H1 (cell line): ENCODE measurements at regions not wholly inside any gene's neighbourhood (a gene's known extent, or its start where the extent isn't known, plus 50 kb on each side); places are given as distances from the start of the nearest gene placed in this dataset.

Source experiments
- EZH2 ChIP-seq: fragments of 200-600 bp; sonication (generic); IDR thresholded peaks from 2 replicates; pipeline ENCODE4 v1.7.1; 2012; ENCODE audit warnings: low read depth, mild to moderate bottlenecking, moderate library complexity, low read length, inconsistent platforms; ENCODE audit not compliant: severe bottlenecking
- POLR2AphosphoS5 ChIP-seq: IDR thresholded peaks from 2 replicates; pipeline ENCODE4 v1.6.1; 2011; ENCODE audit warnings: low read depth, low read length
- RNF2 ChIP-seq: fragments of 200-900, 300-1000 bp; sonication (generic); IDR thresholded peaks from 2 replicates; pipeline ENCODE4 v1.7.1; 2016; ENCODE audit warnings: borderline replicate concordance, low read depth, mild to moderate bottlenecking, antibody characterized with exemption, low read length; ENCODE audit not compliant: poor library complexity, severe bottlenecking; ENCODE audit errors: missing control alignments
- SIN3A ChIP-seq, 2 experiments: IDR thresholded peaks in 1 of 2; conservative IDR thresholded peaks in 1 of 2; 2 replicates each; pipeline ENCODE4 v1.6.1; 2011 to 2012; ENCODE audit warnings: low read length in 2 of 2, improper control_type of control experiment in 1 of 2, low read depth in 1 of 2, mild to moderate bottlenecking in 1 of 2
- TF ChIP-seq, protein P1 (sequence below), 3 experiments: IDR thresholded peaks; 1 replicate in 2 of 3; 2 replicates in 1 of 3; pipeline versions ENCODE4 v1.5.1 to v1.6.1; 2011; ENCODE audit warnings: low read length in 3 of 3, mild to moderate bottlenecking in 3 of 3, inconsistent platforms in 2 of 3, low read depth in 1 of 3, moderate library complexity in 1 of 3; ENCODE audit not compliant: insufficient read depth in 1 of 3; ENCODE audit errors: control extremely low read depth in 1 of 3

DNA sequence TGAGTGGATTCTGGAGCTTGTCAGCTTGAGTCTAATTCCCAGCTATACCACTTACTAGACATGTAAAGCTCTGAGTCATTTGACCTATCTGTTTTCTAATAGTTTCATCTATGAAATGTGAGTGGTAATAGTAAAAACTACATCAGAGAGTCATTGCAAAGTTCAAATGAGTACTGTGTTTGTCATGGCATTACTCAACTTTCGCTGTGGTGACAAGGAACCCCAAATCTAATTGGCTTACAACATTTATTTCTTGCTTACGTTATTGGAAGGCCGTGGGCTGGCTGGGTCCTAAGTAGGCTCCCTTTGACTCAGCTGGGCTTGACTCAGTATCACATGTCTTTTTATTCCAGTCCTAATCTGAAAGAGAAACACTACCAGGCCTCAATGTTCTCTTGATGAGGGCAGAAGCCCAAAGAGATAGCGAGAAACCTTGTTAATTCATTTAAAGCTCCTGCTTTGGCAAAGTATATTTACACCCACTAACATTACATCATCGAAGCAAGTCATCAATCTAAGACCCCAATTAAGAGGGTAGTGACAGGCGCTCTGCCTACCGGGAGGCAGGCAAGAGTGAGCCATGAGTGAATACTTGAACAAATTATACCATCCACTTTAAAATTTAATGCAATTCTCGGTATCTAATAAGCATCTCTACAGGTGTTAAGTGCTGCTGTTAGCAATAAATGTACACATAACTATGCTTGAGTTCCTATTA, 431.8 kb upstream of the SPHKAP start:
- TF ChIP-seq, protein P1, sequence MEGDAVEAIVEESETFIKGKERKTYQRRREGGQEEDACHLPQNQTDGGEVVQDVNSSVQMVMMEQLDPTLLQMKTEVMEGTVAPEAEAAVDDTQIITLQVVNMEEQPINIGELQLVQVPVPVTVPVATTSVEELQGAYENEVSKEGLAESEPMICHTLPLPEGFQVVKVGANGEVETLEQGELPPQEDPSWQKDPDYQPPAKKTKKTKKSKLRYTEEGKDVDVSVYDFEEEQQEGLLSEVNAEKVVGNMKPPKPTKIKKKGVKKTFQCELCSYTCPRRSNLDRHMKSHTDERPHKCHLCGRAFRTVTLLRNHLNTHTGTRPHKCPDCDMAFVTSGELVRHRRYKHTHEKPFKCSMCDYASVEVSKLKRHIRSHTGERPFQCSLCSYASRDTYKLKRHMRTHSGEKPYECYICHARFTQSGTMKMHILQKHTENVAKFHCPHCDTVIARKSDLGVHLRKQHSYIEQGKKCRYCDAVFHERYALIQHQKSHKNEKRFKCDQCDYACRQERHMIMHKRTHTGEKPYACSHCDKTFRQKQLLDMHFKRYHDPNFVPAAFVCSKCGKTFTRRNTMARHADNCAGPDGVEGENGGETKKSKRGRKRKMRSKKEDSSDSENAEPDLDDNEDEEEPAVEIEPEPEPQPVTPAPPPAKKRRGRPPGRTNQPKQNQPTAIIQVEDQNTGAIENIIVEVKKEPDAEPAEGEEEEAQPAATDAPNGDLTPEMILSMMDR (IDR thresholded peaks at IDR 0.05; ENCODE audit: control extremely low read depth in 1 of 3, insufficient read depth in 1 of 3, low read depth in 1 of 3, low read length in 3 of 3): no peak
- TF ChIP-seq RNF2 (no peak), SIN3A (conservative IDR thresholded peaks at IDR 0.05 in 1 of 2, IDR thresholded peaks at IDR 0.05 in 1 of 2; ENCODE audit: low read depth in 1 of 2, low read length in 2 of 2) (no peak), POLR2AphosphoS5 (no peak), EZH2 (no peak)
